ENCODE measurements at regions not wholly inside any gene's neighbourhood (a gene's known extent, or its start where the extent isn't known, plus 50 kb on each side); places are given as distances from the start of the nearest gene placed in this dataset.

DNA sequence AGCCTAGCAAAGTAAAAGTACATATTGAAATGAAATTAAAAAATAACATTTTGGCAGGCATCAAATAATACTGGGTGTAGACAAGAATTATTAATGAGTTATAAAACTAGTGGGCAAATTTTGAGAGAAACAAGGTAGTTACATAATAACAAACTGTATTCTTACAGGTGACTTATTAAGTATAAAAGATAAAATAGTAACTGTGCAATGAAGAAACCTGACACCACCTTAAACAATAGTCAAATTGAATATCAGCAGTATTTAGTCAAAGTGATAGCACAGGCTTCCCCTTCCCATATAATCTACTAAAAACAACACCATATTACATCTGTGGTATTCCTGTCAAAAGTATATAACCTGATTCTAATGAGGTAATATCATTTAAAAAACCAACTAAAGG, 1099.8 kb upstream of the CRIM1 start:
- Histone ChIP-seq H3K9me3 (ENCODE audit: control insufficient read depth in 2 of 3, insufficient read depth in 1 of 3, low read length in 3 of 3) (no peaks in the 10 kb centered on the region), H3K27ac (ENCODE audit: low read depth in 2 of 2, low read length in 2 of 2) (no peak overlapping the region), H3K9ac (ENCODE audit: low read length in 3 of 3) (no peak overlapping the region), H3K27me3 (ENCODE audit: control insufficient read depth, insufficient read depth, low read length) (no peaks in the 10 kb centered on the region), H3K4me3 (ENCODE audit: low read length in 3 of 3) (no peak overlapping the region), H3K36me3 (ENCODE audit: control insufficient read depth in 2 of 3, insufficient read depth in 3 of 3, low read length in 3 of 3) (no peaks in the 10 kb centered on the region), H3K4me1 (ENCODE audit: control insufficient read depth in 2 of 3, insufficient read depth in 2 of 3, low read depth in 1 of 3, low read length in 3 of 3) (no peaks in the 10 kb centered on the region)
- TF ChIP-seq CTCF (IDR thresholded peaks at IDR 0.05; ENCODE audit: borderline replicate concordance, extremely low read depth, insufficient read depth), result no peak
- intact Hi-C loops (cut with DNase I), result no loop called here
- no peak for FAIRE-seq
- no peak for DNase-seq

- no peak overlapping the region for H3K9ac ChIP-seq (ENCODE audit: low read length in 3 of 3)
- no peaks in the 10 kb centered on the region for H3K4me1 ChIP-seq (ENCODE audit: control insufficient read depth in 2 of 3, insufficient read depth in 2 of 3, low read depth in 1 of 3, low read length in 3 of 3)
- no peaks in the 10 kb centered on the region for H3K9me3 ChIP-seq (ENCODE audit: control insufficient read depth in 2 of 3, insufficient read depth in 1 of 3, low read length in 3 of 3)
- H3K4me3 ChIP-seq (ENCODE audit: low read length in 3 of 3), result no peak overlapping the region
- TF ChIP-seq CTCF (IDR thresholded peaks at IDR 0.05; ENCODE audit: borderline replicate concordance, extremely low read depth, insufficient read depth), result no peak
- intact Hi-C loops (cut with DNase I), result no loop called here
- H3K36me3 ChIP-seq (ENCODE audit: control insufficient read depth in 2 of 3, insufficient read depth in 3 of 3, low read length in 3 of 3), result no peaks in the 10 kb centered on the region
- no peak overlapping the region for H3K27ac ChIP-seq (ENCODE audit: low read depth in 2 of 2, low read length in 2 of 2)
- H3K27me3 ChIP-seq (ENCODE audit: control insufficient read depth, insufficient read depth, low read length), result no peaks in the 10 kb centered on the region
- FAIRE-seq, result peak; percentile 29
- no peak for DNase-seq
Measured at GRCh38 chr2:35251156-35251555, 1104.4 kb upstream of the CRIM1 start.

GRCh38 chr2:35246702-35247101, 1108.9 kb upstream of the CRIM1 start:
- Histone ChIP-seq H3K36me3 (ENCODE audit: control insufficient read depth in 2 of 3, insufficient read depth in 3 of 3, low read length in 3 of 3) (no peaks in the 10 kb centered on the region), H3K4me1 (ENCODE audit: control insufficient read depth in 2 of 3, insufficient read depth in 2 of 3, low read depth in 1 of 3, low read length in 3 of 3) (no peaks in the 10 kb centered on the region), H3K9me3 (ENCODE audit: control insufficient read depth in 2 of 3, insufficient read depth in 1 of 3, low read length in 3 of 3) (no peaks in the 10 kb centered on the region), H3K27me3 (ENCODE audit: control insufficient read depth, insufficient read depth, low read length) (no peaks in the 10 kb centered on the region), H3K4me3 (ENCODE audit: low read length in 3 of 3) (no peak overlapping the region), H3K9ac (ENCODE audit: low read length in 3 of 3) (no peak overlapping the region), H3K27ac (ENCODE audit: low read depth in 2 of 2, low read length in 2 of 2) (no peak overlapping the region)
- intact Hi-C loops (cut with DNase I), result no loop called here
- TF ChIP-seq CTCF (IDR thresholded peaks at IDR 0.05; ENCODE audit: borderline replicate concordance, extremely low read depth, insufficient read depth), result no peak
- FAIRE-seq (no peak), DNase-seq (no peak)

DNA sequence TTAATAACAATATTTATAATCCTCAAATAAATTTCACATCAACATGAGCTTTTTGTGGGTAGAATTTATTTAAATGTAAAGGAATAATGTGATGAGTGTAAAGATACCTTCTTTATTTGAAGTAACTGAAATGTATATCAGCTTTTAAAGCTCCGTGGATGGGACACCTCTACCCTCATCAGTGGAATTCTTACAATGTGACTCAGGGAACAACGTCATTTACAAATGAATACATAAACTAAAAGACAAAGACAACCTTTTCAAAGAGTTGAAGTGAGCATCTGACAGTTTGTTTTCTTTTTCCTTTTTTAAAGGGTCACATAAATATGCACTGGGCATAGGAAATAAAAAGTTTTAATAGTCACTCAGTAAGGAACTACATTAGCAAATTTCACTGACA, 1127.0 kb upstream of the CRIM1 start:
- no peak for TF ChIP-seq CTCF (IDR thresholded peaks at IDR 0.05; ENCODE audit: borderline replicate concordance, extremely low read depth, insufficient read depth)
- no peak for FAIRE-seq

More for the DNA sequence above, 1127.0 kb upstream of the CRIM1 start:
- DNase-seq, result no peak
- Histone ChIP-seq H3K4me1 (ENCODE audit: control insufficient read depth in 2 of 3, insufficient read depth in 2 of 3, low read depth in 1 of 3, low read length in 3 of 3) (no peaks in the 10 kb centered on the region), H3K9ac (ENCODE audit: low read length in 3 of 3) (no peak overlapping the region), H3K27ac (ENCODE audit: low read depth in 2 of 2, low read length in 2 of 2) (no peak overlapping the region), H3K27me3 (ENCODE audit: control insufficient read depth, insufficient read depth, low read length) (no peaks in the 10 kb centered on the region), H3K4me3 (ENCODE audit: low read length in 3 of 3) (no peak overlapping the region), H3K9me3 (ENCODE audit: control insufficient read depth in 2 of 3, insufficient read depth in 1 of 3, low read length in 3 of 3) (peaks cover 0 to 2% (median 0%) of the 10 kb centered on the region in 3 donors), H3K36me3 (ENCODE audit: control insufficient read depth in 2 of 3, insufficient read depth in 3 of 3, low read length in 3 of 3) (no peaks in the 10 kb centered on the region)
- intact Hi-C loops (cut with DNase I), result no loop called here

Data from kidney (tissue), 13 donors.